ENCODE measurements at regions not wholly inside any gene's neighbourhood (a gene's known extent, or its start where the extent isn't known, plus 50 kb on each side); places are given as distances from the start of the nearest gene placed in this dataset.

DNA sequence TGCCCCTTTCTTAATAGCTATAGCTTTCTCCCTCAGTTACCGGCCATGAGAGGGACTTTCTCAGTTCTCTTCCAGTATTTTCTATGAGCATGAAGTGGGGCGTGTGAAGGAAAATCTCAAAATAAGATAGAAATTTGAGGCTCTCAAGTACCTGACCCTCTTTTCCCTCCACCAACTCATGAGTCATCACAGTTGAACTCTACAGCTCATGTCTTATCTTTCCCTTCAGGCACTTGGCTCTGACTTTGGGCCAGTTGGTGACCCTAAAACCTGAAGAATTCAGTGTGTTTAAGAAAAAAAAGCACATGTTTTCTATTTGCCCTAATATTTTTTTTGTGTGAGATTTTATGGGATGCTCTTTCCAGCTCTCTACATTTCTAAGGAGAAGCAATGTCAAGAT lies 896.7 kb upstream of the ZEB2 start:
- Histone ChIP-seq H3K27me3 (ENCODE audit: control insufficient read depth, insufficient read depth, low read length) (no peaks in the 10 kb centered on the region), H3K9me3 (ENCODE audit: control insufficient read depth, insufficient read depth, low read depth, low read length) (no peaks in the 10 kb centered on the region), H2AFZ (ENCODE audit: low read length) (no peak overlapping the region), H3K4me2 (ENCODE audit: extremely low read depth, insufficient read depth, low read length) (no peak overlapping the region), H4K20me1 (ENCODE audit: control insufficient read depth, extremely low read depth, insufficient read depth, low read length) (no peaks in the 10 kb centered on the region), H3K27ac (ENCODE audit: insufficient read depth, low read length) (no peak overlapping the region), H3K79me2 (ENCODE audit: control insufficient read depth, insufficient read depth, low read length) (no peaks in the 10 kb centered on the region), H3K9ac (ENCODE audit: insufficient read depth, low read length) (no peak overlapping the region), H3K36me3 (ENCODE audit: control insufficient read depth, insufficient read depth, low read length) (no peaks in the 10 kb centered on the region), H3K4me3 (replicated peaks in 1 of 4; ENCODE audit: control extremely low read depth in 1 of 4, insufficient read depth in 1 of 4, low read depth in 3 of 4, low read length in 4 of 4) (no peak overlapping the region), H3K4me1 (ENCODE audit: control insufficient read depth, extremely low read depth, insufficient read depth, low read length) (no peaks in the 10 kb centered on the region)
- DNase-seq (ENCODE audit: low read depth in 2 of 2), result peak in 1 of 2 donors; percentile 36
- no peak for TF ChIP-seq EZH2 (IDR thresholded peaks at IDR 0.05; ENCODE audit: low read length, missing control alignments)
- TF ChIP-seq, protein P1, sequence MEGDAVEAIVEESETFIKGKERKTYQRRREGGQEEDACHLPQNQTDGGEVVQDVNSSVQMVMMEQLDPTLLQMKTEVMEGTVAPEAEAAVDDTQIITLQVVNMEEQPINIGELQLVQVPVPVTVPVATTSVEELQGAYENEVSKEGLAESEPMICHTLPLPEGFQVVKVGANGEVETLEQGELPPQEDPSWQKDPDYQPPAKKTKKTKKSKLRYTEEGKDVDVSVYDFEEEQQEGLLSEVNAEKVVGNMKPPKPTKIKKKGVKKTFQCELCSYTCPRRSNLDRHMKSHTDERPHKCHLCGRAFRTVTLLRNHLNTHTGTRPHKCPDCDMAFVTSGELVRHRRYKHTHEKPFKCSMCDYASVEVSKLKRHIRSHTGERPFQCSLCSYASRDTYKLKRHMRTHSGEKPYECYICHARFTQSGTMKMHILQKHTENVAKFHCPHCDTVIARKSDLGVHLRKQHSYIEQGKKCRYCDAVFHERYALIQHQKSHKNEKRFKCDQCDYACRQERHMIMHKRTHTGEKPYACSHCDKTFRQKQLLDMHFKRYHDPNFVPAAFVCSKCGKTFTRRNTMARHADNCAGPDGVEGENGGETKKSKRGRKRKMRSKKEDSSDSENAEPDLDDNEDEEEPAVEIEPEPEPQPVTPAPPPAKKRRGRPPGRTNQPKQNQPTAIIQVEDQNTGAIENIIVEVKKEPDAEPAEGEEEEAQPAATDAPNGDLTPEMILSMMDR (conservative IDR thresholded peaks at IDR 0.05 in 1 of 2, IDR thresholded peaks at IDR 0.05 in 1 of 2; ENCODE audit: low read depth in 1 of 2, low read length in 2 of 2), result no peak

- Histone ChIP-seq H3K4me2 (ENCODE audit: extremely low read depth, insufficient read depth, low read length) (no peak overlapping the region), H3K36me3 (ENCODE audit: control insufficient read depth, insufficient read depth, low read length) (no peaks in the 10 kb centered on the region), H3K27ac (ENCODE audit: insufficient read depth, low read length) (no peak overlapping the region), H3K4me3 (replicated peaks in 1 of 4; ENCODE audit: control extremely low read depth in 1 of 4, insufficient read depth in 1 of 4, low read depth in 3 of 4, low read length in 4 of 4) (no peak overlapping the region), H3K9me3 (ENCODE audit: control insufficient read depth, insufficient read depth, low read depth, low read length) (no peaks in the 10 kb centered on the region), H3K79me2 (ENCODE audit: control insufficient read depth, insufficient read depth, low read length) (no peaks in the 10 kb centered on the region), H2AFZ (ENCODE audit: low read length) (no peak overlapping the region), H4K20me1 (ENCODE audit: control insufficient read depth, extremely low read depth, insufficient read depth, low read length) (no peaks in the 10 kb centered on the region), H3K4me1 (ENCODE audit: control insufficient read depth, extremely low read depth, insufficient read depth, low read length) (no peaks in the 10 kb centered on the region), H3K9ac (ENCODE audit: insufficient read depth, low read length) (no peak overlapping the region), H3K27me3 (ENCODE audit: control insufficient read depth, insufficient read depth, low read length) (no peaks in the 10 kb centered on the region)
- TF ChIP-seq, protein P1 (conservative IDR thresholded peaks at IDR 0.05 in 1 of 2, IDR thresholded peaks at IDR 0.05 in 1 of 2; ENCODE audit: low read depth in 1 of 2, low read length in 2 of 2), result no peak
- no peak for TF ChIP-seq EZH2 (IDR thresholded peaks at IDR 0.05; ENCODE audit: low read length, missing control alignments)
- DNase-seq (ENCODE audit: low read depth in 2 of 2), result no peak
Measured at GRCh38 chr2:145415151-145415550, 895.2 kb upstream of the ZEB2 start.

DNA sequence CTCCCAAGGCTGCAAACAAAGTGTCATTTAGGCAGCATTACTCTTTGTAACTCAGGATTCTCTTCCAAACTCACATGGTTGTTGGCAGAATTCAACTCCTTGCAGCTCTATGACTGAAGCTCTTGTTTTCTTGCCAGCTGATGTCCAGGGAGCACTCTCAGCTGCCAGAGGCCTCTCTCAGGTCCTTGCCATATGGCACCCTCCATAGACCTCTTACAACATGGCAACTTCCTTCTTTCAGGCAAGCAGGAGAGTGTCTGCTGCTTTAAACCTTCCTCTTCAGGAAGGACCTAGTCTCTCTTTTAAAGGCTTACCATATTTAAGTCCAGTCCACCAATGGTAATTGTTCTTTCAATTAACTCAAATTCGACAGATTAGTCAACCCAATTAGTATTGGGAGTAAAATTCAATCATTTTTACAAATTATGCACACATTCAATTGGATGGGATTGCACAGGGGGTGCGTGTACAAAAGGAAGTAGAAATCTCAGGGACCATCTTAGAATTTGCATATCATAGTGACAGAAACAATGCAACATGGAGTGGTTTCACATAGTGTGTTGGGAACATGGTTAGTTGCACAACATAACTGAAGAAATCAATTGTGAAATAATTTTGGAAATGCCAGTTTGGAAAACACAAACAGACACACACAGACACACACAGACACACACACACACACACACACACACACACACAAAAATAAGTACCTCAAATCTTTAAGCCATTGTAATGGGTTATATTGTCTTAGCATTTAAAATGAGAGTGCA lies 893.5 kb upstream of the ZEB2 start:
- Histone ChIP-seq H3K27ac (ENCODE audit: insufficient read depth, low read length) (no peak overlapping the region), H3K4me3 (replicated peaks in 1 of 4; ENCODE audit: control extremely low read depth in 1 of 4, insufficient read depth in 1 of 4, low read depth in 3 of 4, low read length in 4 of 4) (no peak overlapping the region), H3K79me2 (ENCODE audit: control insufficient read depth, insufficient read depth, low read length) (no peaks in the 10 kb centered on the region), H3K9me3 (ENCODE audit: control insufficient read depth, insufficient read depth, low read depth, low read length) (no peaks in the 10 kb centered on the region), H2AFZ (ENCODE audit: low read length) (no peak overlapping the region), H3K27me3 (ENCODE audit: control insufficient read depth, insufficient read depth, low read length) (no peaks in the 10 kb centered on the region), H3K36me3 (ENCODE audit: control insufficient read depth, insufficient read depth, low read length) (no peaks in the 10 kb centered on the region), H3K9ac (ENCODE audit: insufficient read depth, low read length) (no peak overlapping the region), H3K4me1 (ENCODE audit: control insufficient read depth, extremely low read depth, insufficient read depth, low read length) (no peaks in the 10 kb centered on the region), H4K20me1 (ENCODE audit: control insufficient read depth, extremely low read depth, insufficient read depth, low read length) (no peaks in the 10 kb centered on the region), H3K4me2 (ENCODE audit: extremely low read depth, insufficient read depth, low read length) (no peak overlapping the region)
- DNase-seq (ENCODE audit: low read depth in 2 of 2), result no peak
- TF ChIP-seq EZH2 (IDR thresholded peaks at IDR 0.05; ENCODE audit: low read length, missing control alignments), result no peak
- TF ChIP-seq, protein P1 (conservative IDR thresholded peaks at IDR 0.05 in 1 of 2, IDR thresholded peaks at IDR 0.05 in 1 of 2; ENCODE audit: low read depth in 1 of 2, low read length in 2 of 2), result no peak

All from fibroblast of lung (primary cell).